A673 (cell line): ENCODE measurements at regions not wholly inside any gene's neighbourhood (a gene's known extent, or its start where the extent isn't known, plus 50 kb on each side); places are given as distances from the start of the nearest gene placed in this dataset.

Source experiments
- BruUV-seq: library from RNA; stranded (reverse); fragments of 400-500 nt; replicated peaks from 2 replicates; lab custom pipeline; 2021; lab: Mats Ljungman, UMichigan
- CTCF ChIA-PET: fragments of 300-600 bp; sonication (Branson Sonifier 250); formaldehyde crosslinking; loops from one replicate; lab custom pipeline; 2022; ENCODE audit warnings: antibody characterized with exemption; lab: Charles Lee
- POLR2A ChIA-PET: fragments of 300-600 bp; sonication (Branson Sonifier 250); formaldehyde crosslinking; loops from one replicate; lab custom pipeline; 2022; ENCODE audit warnings: antibody characterized with exemption; ENCODE audit not compliant: low non-redundant PET; lab: Charles Lee
- DNase-seq: peaks from one replicate; pipeline ENCODE4 v3.0.0-alpha.2; 2015; ENCODE audit warnings: low spot score
- H3K27ac ChIP-seq: fragments of 200-600 bp; sonication (generic); 2 replicates; pipeline ENCODE4 v1.5.1; 2016; ENCODE audit warnings: mixed run types, low read depth, mild to moderate bottlenecking, mixed read lengths, antibody characterized with exemption, low read length; ENCODE audit not compliant: poor library complexity, severe bottlenecking
- H3K27me3 ChIP-seq: fragments of 200-600 bp; sonication (generic); replicated peaks from 2 replicates; pipeline ENCODE4 v1.6.1; 2017; ENCODE audit warnings: mixed run types, low read depth, mild to moderate bottlenecking, mixed read lengths, antibody characterized with exemption, low read length; ENCODE audit not compliant: insufficient read depth, poor library complexity
- H3K36me3 ChIP-seq: fragments of 200-600 bp; sonication (generic); 2 replicates; pipeline ENCODE4 v1.6.1; 2016; ENCODE audit warnings: mixed run types, mild to moderate bottlenecking, mixed read lengths, antibody characterized with exemption, low read length; ENCODE audit not compliant: insufficient read depth, poor library complexity, severe bottlenecking
- H3K4me1 ChIP-seq: fragments of 200-600 bp; sonication (generic); 2 replicates; pipeline ENCODE4 v1.6.1; 2017; ENCODE audit warnings: mixed run types, mild to moderate bottlenecking, mixed read lengths, antibody characterized with exemption, low read length; ENCODE audit not compliant: insufficient read depth, poor library complexity, severe bottlenecking
- H3K4me3 ChIP-seq: fragments of 200-600 bp; sonication (generic); 2 replicates; pipeline ENCODE4 v1.5.1; 2016; ENCODE audit warnings: low read depth, mixed run types, mild to moderate bottlenecking, mixed read lengths, low read length; ENCODE audit not compliant: poor library complexity, severe bottlenecking
- H3K9me3 ChIP-seq: fragments of 200-600 bp; sonication (generic); 2 replicates; pipeline ENCODE4 v1.6.1; 2016; ENCODE audit warnings: mixed run types, low read depth, mild to moderate bottlenecking, mixed read lengths, antibody characterized with exemption, low read length; ENCODE audit not compliant: poor library complexity, severe bottlenecking
- EZH2 ChIP-seq: fragments of 200-600 bp; sonication (generic); IDR thresholded peaks from 2 replicates; pipeline ENCODE4 v1.6.1; 2017; ENCODE audit warnings: borderline replicate concordance, low read depth, mild to moderate bottlenecking, mixed read lengths, antibody characterized with exemption, low read length; ENCODE audit not compliant: poor library complexity, severe bottlenecking
- intact Hi-C: fragments of 100-400 bp; cut with micrococcal nuclease; formaldehyde crosslinking; loops from one replicate; pipeline ENCODE4 v1.10.0; 2022; ENCODE audit not compliant: unreplicated experiment
- TF ChIP-seq, protein P1 (sequence below): fragments of 300-800, 200-600 bp; sonication (generic); conservative IDR thresholded peaks from 2 replicates; pipeline ENCODE4 v1.5.1; 2017; ENCODE audit warnings: low read depth, mild to moderate bottlenecking, antibody characterized with exemption, low read length, moderate library complexity, mixed read lengths

DNA sequence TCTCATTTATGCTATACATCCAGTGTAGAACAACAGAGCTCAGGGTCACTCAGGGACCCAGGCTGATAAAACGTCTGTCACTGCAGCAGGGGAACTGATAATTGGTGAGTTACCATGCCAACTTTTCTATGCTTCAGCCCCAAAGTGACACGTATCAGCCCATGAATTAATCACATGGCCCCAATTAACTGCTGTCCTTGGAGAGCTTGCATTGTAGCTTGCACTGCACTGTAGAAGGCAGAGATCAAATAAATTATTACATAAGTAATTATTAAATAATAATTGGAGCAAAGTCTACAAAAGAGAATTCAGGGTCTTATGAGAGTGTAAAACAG lies 144.6 kb downstream of the SUDS3 start:
- no peak for DNase-seq
- Histone ChIP-seq H3K4me1 (no peaks in the 10 kb centered on the region), H3K36me3 (no peaks in the 10 kb centered on the region), H3K4me3 (no peak overlapping the region), H3K27me3 (peaks cover 12% of the 10 kb centered on the region), H3K9me3 (no peaks in the 10 kb centered on the region), H3K27ac (no peak overlapping the region)
- BruUV-seq, result no TSS peak
- POLR2A ChIA-PET, result no interaction called here
- CTCF ChIA-PET, result no interaction called here
- TF ChIP-seq EZH2, result no peak
- TF ChIP-seq, protein P1, sequence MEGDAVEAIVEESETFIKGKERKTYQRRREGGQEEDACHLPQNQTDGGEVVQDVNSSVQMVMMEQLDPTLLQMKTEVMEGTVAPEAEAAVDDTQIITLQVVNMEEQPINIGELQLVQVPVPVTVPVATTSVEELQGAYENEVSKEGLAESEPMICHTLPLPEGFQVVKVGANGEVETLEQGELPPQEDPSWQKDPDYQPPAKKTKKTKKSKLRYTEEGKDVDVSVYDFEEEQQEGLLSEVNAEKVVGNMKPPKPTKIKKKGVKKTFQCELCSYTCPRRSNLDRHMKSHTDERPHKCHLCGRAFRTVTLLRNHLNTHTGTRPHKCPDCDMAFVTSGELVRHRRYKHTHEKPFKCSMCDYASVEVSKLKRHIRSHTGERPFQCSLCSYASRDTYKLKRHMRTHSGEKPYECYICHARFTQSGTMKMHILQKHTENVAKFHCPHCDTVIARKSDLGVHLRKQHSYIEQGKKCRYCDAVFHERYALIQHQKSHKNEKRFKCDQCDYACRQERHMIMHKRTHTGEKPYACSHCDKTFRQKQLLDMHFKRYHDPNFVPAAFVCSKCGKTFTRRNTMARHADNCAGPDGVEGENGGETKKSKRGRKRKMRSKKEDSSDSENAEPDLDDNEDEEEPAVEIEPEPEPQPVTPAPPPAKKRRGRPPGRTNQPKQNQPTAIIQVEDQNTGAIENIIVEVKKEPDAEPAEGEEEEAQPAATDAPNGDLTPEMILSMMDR, result no peak
- intact Hi-C loops, result no loop called here

GRCh38 chr12:118524446-118524845 lies 148.1 kb downstream of the SUDS3 start:
- H3K4me3 ChIP-seq, result no peak overlapping the region
- no peaks in the 10 kb centered on the region for H3K9me3 ChIP-seq
- no peaks in the 10 kb centered on the region for H3K36me3 ChIP-seq
- CTCF ChIA-PET, result no interaction called here
- no peaks in the 10 kb centered on the region for H3K4me1 ChIP-seq
- POLR2A ChIA-PET, result interaction anchor here (0.6 kb wide), 1 partner anchor 1273 kb away, joined by 5 read pairs; no protein-coding TSS in a partner anchor
- intact Hi-C loops, result no loop called here
- H3K27me3 ChIP-seq, result peaks cover 19% of the 10 kb centered on the region
- no peak for DNase-seq
- TF ChIP-seq, protein P1, result no peak
- TF ChIP-seq EZH2, result no peak
- no TSS peak for BruUV-seq
- no peak overlapping the region for H3K27ac ChIP-seq

- DNase-seq, result no peak
- no peak for TF ChIP-seq EZH2
- TF ChIP-seq, protein P1, result no peak
- peaks cover 19% of the 10 kb centered on the region for H3K27me3 ChIP-seq
- intact Hi-C loops, result no loop called here
- BruUV-seq, result no TSS peak
- no peak overlapping the region for H3K4me3 ChIP-seq
- H3K4me1 ChIP-seq, result no peaks in the 10 kb centered on the region
- no peak overlapping the region for H3K27ac ChIP-seq
- POLR2A ChIA-PET, result interaction anchor here (0.6 kb wide), 1 partner anchor 1274 kb away, joined by 5 read pairs; no protein-coding TSS in a partner anchor
- H3K9me3 ChIP-seq, result no peaks in the 10 kb centered on the region
- CTCF ChIA-PET, result no interaction called here
- H3K36me3 ChIP-seq, result no peaks in the 10 kb centered on the region
Observed at GRCh38 chr12:118525216-118525615, 148.9 kb downstream of the SUDS3 start.
